GM23338 (cell line): ENCODE measurements at regions not wholly inside any gene's neighbourhood (a gene's known extent, or its start where the extent isn't known, plus 50 kb on each side); places are given as distances from the start of the nearest gene placed in this dataset.

Source experiments
- ATAC-seq: fragments of 200-7000 bp; cut with Tn5 transposase; 3 replicates; pipeline ENCODE4 v1.9.1; 2020
- DNase-seq: peaks from one replicate; pipeline ENCODE4 v3.0.0-alpha.2; 2015; ENCODE audit warnings: low spot score
- H2AFZ ChIP-seq: fragments of 200-600 bp; sonication (generic); 2 replicates; pipeline ENCODE4 v1.8.0; 2016; ENCODE audit warnings: antibody characterized with exemption, mild to moderate bottlenecking, moderate library complexity
- H3F3A ChIP-seq: fragments of 200-600 bp; sonication (generic); replicated peaks from 2 replicates; pipeline ENCODE4 v1.8.0; 2017; ENCODE audit warnings: antibody characterized with exemption, mixed run types, low read depth
- H3K27ac ChIP-seq: fragments of 200-600 bp; sonication (generic); 2 replicates; pipeline ENCODE4 v1.6.1; 2016; ENCODE audit warnings: low read depth
- H3K27me3 ChIP-seq: fragments of 200-600 bp; sonication (generic); 2 replicates; pipeline ENCODE4 v1.8.0; 2016; ENCODE audit warnings: mild to moderate bottlenecking, mixed run types, moderate library complexity; ENCODE audit not compliant: insufficient read depth
- H3K36me3 ChIP-seq: fragments of 200-600 bp; sonication (generic); 2 replicates; pipeline ENCODE4 v1.8.0; 2016; ENCODE audit warnings: mild to moderate bottlenecking; ENCODE audit not compliant: insufficient read depth
- H3K4me1 ChIP-seq: fragments of 200-600 bp; sonication (generic); 2 replicates; pipeline ENCODE4 v1.8.0; 2016; ENCODE audit warnings: mild to moderate bottlenecking, moderate library complexity; ENCODE audit not compliant: insufficient read depth
- H3K4me2 ChIP-seq: fragments of 200-600 bp; sonication (generic); 2 replicates; pipeline ENCODE4 v1.7.1; 2017; ENCODE audit warnings: mixed run types
- H3K4me3 ChIP-seq: fragments of 200-600 bp; sonication (generic); 2 replicates; pipeline ENCODE4 v1.6.1; 2016; ENCODE audit warnings: mixed run types
- H3K79me2 ChIP-seq: fragments of 200-600 bp; sonication (generic); replicated peaks from 2 replicates; pipeline ENCODE4 v1.8.0; 2017; ENCODE audit warnings: mild to moderate bottlenecking; ENCODE audit not compliant: insufficient read depth
- H3K9me2 ChIP-seq: fragments of 200-600 bp; sonication (generic); 2 replicates; pipeline ENCODE4 v1.8.0; 2017; ENCODE audit not compliant: insufficient read depth
- H4K20me1 ChIP-seq: fragments of 200-600 bp; sonication (generic); replicated peaks from 2 replicates; pipeline ENCODE4 v1.8.0; 2017; ENCODE audit warnings: mild to moderate bottlenecking; ENCODE audit not compliant: insufficient read depth
- H3K27ac Mint-ChIP-seq: 2 replicates; pipeline ENCODE4 v1.8.0; 2020; ENCODE audit warnings: inconsistent platforms, mild to moderate bottlenecking, moderate library complexity, mixed read lengths
- H3K27me3 Mint-ChIP-seq: 3 replicates; pipeline ENCODE4 v1.8.0; 2022; ENCODE audit warnings: low read depth, mild to moderate bottlenecking, moderate library complexity, mixed read lengths, inconsistent platforms; ENCODE audit not compliant: insufficient read depth, poor library complexity
- H3K36me3 Mint-ChIP-seq: 3 replicates; pipeline ENCODE4 v1.8.0; 2021; ENCODE audit warnings: low read depth, mild to moderate bottlenecking, inconsistent platforms, moderate library complexity, mixed read lengths
- H3K4me1 Mint-ChIP-seq: 3 replicates; pipeline ENCODE4 v1.8.0; 2020; ENCODE audit warnings: mild to moderate bottlenecking, inconsistent platforms, mixed read lengths
- H3K4me3 Mint-ChIP-seq: 3 replicates; pipeline ENCODE4 v1.8.0; 2021; ENCODE audit warnings: moderate library complexity, mild to moderate bottlenecking, inconsistent platforms, mixed read lengths
- H3K9me3 Mint-ChIP-seq: 3 replicates; pipeline ENCODE4 v1.8.0; 2020; ENCODE audit warnings: moderate library complexity, mild to moderate bottlenecking, inconsistent platforms, mixed read lengths
- JUNB ChIP-seq: IDR thresholded peaks from one replicate; pipeline ENCODE4 v1.6.1; 2016; ENCODE audit warnings: antibody characterized with exemption; ENCODE audit not compliant: unreplicated experiment
- ZNF114 ChIP-seq: fragments of 250-450 bp; sonication (Bioruptor Pico); IDR thresholded peaks from 2 replicates; pipeline ENCODE4 v1.5.0; 2020; ENCODE audit warnings: mild to moderate bottlenecking, moderate library complexity
- TF ChIP-seq, protein P1 (sequence below): fragments of 250-450 bp; sonication (Bioruptor Pico); IDR thresholded peaks from 2 replicates; pipeline ENCODE4 v1.5.0; 2020; ENCODE audit warnings: mild to moderate bottlenecking, moderate library complexity
- TF ChIP-seq, protein P2 (sequence below): IDR thresholded peaks from 2 replicates; pipeline ENCODE4 v1.6.1; 2016; ENCODE audit warnings: antibody characterized with exemption
- TF ChIP-seq, protein P3 (sequence below): IDR thresholded peaks from one replicate; pipeline ENCODE4 v1.6.1; 2018; ENCODE audit warnings: antibody characterized with exemption; ENCODE audit not compliant: unreplicated experiment

DNA sequence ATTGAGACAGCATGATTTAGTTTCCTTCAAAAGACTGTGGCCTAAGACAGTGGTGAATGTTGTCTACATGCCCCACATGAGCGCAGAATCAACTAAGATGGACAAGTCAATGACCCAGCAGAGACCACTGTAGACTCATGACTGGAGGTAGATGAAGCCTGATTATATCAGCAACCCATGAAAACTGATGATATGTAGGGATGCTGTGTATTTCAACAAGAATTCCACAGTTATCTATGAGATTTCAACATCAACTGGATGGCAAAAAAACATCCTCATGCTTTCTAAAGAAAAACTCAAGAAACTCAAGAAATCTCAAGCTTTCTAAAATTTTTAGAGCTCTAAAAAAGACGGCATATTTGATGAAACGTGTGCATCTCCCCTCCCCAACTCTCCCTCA is 413.9 kb upstream of the LYPLAL1 start (continued):
- TF ChIP-seq, protein P1, sequence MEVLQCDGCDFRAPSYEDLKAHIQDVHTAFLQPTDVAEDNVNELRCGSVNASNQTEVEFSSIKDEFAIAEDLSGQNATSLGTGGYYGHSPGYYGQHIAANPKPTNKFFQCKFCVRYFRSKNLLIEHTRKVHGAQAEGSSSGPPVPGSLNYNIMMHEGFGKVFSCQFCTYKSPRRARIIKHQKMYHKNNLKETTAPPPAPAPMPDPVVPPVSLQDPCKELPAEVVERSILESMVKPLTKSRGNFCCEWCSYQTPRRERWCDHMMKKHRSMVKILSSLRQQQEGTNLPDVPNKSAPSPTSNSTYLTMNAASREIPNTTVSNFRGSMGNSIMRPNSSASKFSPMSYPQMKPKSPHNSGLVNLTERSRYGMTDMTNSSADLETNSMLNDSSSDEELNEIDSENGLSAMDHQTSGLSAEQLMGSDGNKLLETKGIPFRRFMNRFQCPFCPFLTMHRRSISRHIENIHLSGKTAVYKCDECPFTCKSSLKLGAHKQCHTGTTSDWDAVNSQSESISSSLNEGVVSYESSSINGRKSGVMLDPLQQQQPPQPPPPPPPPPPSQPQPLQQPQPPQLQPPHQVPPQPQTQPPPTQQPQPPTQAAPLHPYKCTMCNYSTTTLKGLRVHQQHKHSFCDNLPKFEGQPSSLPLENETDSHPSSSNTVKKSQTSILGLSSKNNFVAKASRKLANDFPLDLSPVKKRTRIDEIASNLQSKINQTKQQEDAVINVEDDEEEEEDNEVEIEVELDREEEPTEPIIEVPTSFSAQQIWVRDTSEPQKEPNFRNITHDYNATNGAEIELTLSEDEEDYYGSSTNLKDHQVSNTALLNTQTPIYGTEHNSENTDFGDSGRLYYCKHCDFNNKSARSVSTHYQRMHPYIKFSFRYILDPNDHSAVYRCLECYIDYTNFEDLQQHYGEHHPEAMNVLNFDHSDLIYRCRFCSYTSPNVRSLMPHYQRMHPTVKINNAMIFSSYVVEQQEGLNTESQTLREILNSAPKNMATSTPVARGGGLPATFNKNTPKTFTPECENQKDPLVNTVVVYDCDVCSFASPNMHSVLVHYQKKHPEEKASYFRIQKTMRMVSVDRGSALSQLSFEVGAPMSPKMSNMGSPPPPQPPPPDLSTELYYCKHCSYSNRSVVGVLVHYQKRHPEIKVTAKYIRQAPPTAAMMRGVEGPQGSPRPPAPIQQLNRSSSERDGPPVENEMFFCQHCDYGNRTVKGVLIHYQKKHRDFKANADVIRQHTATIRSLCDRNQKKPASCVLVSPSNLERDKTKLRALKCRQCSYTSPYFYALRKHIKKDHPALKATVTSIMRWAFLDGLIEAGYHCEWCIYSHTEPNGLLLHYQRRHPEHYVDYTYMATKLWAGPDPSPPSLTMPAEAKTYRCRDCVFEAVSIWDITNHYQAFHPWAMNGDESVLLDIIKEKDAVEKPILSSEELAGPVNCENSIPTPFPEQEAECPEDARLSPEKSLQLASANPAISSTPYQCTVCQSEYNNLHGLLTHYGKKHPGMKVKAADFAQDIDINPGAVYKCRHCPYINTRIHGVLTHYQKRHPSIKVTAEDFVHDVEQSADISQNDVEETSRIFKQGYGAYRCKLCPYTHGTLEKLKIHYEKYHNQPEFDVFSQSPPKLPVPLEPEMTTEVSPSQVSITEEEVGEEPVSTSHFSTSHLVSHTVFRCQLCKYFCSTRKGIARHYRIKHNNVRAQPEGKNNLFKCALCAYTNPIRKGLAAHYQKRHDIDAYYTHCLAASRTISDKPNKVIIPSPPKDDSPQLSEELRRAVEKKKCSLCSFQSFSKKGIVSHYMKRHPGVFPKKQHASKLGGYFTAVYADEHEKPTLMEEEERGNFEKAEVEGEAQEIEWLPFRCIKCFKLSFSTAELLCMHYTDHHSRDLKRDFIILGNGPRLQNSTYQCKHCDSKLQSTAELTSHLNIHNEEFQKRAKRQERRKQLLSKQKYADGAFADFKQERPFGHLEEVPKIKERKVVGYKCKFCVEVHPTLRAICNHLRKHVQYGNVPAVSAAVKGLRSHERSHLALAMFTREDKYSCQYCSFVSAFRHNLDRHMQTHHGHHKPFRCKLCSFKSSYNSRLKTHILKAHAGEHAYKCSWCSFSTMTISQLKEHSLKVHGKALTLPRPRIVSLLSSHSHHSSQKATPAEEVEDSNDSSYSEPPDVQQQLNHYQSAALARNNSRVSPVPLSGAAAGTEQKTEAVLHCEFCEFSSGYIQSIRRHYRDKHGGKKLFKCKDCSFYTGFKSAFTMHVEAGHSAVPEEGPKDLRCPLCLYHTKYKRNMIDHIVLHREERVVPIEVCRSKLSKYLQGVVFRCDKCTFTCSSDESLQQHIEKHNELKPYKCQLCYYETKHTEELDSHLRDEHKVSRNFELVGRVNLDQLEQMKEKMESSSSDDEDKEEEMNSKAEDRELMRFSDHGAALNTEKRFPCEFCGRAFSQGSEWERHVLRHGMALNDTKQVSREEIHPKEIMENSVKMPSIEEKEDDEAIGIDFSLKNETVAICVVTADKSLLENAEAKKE (CRISPR knock-in tag), result no peak
- TF ChIP-seq ZNF114 (CRISPR knock-in tag), result no peak
- TF ChIP-seq, protein P2, sequence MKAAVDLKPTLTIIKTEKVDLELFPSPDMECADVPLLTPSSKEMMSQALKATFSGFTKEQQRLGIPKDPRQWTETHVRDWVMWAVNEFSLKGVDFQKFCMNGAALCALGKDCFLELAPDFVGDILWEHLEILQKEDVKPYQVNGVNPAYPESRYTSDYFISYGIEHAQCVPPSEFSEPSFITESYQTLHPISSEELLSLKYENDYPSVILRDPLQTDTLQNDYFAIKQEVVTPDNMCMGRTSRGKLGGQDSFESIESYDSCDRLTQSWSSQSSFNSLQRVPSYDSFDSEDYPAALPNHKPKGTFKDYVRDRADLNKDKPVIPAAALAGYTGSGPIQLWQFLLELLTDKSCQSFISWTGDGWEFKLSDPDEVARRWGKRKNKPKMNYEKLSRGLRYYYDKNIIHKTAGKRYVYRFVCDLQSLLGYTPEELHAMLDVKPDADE, result no peak

DNA sequence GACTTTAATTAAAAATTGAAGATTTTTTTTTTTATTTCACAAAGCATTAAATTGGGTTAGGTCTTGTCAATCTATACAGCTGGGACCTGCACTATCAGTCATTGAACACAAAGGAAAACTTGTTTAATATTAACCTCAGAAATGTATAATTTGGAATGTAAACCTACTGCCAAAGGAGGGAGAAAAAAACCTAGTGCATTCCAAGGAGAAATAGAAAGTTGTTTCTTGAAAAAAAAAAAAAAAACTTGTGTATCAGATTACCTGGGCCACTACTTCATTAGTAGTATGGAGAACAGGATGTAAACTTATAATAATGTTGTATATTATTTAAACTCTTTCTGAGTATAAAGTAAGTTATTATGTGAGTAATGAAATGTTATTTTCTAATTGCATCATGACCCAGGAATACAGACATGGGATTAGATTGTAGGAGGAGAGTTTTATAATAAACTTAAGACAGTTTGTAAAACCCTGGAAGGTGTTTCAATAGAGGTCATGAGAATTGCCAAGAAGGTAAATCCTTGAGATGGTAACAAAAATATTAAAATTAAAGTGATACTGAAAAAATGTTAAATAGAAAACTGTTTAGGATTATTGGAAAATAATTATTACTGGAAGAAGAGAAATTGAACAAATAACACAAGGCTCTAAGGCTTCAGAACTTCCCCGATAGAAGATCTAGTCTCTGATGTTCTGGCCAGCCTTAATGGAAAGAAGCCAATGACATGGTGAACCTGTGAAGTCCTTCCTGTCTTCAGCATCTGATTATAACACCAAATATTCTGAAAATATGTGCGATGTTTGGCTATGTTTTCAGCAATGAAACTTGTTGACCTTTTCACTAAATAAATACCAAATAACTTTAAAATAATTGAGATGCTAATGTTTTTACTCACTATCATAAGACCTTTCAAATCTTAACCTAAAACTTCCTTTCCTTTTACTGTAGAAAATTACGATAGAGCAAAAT is 412.8 kb upstream of the LYPLAL1 start:
- Mint-ChIP-seq H3K9me3 (no peaks in the 10 kb centered on the region), H3K36me3 (no peaks in the 10 kb centered on the region), H3K4me3 (no peak overlapping the region), H3K4me1 (no peaks in the 10 kb centered on the region), H3K27ac (no peak overlapping the region), H3K27me3 (no peaks in the 10 kb centered on the region)
- H3K27ac ChIP-seq, result no peak overlapping the region
- H3K36me3 ChIP-seq, result no peaks in the 10 kb centered on the region
- H3K79me2 ChIP-seq, result no peaks in the 10 kb centered on the region
- H2AFZ ChIP-seq, result no peak overlapping the region
- no peak overlapping the region for H3K4me3 ChIP-seq
- no peaks in the 10 kb centered on the region for H3K9me2 ChIP-seq
- no peaks in the 10 kb centered on the region for H4K20me1 ChIP-seq
- no peak for DNase-seq
- no peaks in the 10 kb centered on the region for H3K27me3 ChIP-seq
- no peak overlapping the region for H3K4me2 ChIP-seq
- no peak for ATAC-seq
- no peaks in the 10 kb centered on the region for H3F3A ChIP-seq
- no peaks in the 10 kb centered on the region for H3K4me1 ChIP-seq
- TF ChIP-seq, protein P3, sequence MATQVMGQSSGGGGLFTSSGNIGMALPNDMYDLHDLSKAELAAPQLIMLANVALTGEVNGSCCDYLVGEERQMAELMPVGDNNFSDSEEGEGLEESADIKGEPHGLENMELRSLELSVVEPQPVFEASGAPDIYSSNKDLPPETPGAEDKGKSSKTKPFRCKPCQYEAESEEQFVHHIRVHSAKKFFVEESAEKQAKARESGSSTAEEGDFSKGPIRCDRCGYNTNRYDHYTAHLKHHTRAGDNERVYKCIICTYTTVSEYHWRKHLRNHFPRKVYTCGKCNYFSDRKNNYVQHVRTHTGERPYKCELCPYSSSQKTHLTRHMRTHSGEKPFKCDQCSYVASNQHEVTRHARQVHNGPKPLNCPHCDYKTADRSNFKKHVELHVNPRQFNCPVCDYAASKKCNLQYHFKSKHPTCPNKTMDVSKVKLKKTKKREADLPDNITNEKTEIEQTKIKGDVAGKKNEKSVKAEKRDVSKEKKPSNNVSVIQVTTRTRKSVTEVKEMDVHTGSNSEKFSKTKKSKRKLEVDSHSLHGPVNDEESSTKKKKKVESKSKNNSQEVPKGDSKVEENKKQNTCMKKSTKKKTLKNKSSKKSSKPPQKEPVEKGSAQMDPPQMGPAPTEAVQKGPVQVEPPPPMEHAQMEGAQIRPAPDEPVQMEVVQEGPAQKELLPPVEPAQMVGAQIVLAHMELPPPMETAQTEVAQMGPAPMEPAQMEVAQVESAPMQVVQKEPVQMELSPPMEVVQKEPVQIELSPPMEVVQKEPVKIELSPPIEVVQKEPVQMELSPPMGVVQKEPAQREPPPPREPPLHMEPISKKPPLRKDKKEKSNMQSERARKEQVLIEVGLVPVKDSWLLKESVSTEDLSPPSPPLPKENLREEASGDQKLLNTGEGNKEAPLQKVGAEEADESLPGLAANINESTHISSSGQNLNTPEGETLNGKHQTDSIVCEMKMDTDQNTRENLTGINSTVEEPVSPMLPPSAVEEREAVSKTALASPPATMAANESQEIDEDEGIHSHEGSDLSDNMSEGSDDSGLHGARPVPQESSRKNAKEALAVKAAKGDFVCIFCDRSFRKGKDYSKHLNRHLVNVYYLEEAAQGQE, result no peak
- no peak for TF ChIP-seq JUNB
